H9 (cell line): ENCODE measurements at regions not wholly inside any gene's neighbourhood (a gene's known extent, or its start where the extent isn't known, plus 50 kb on each side); places are given as distances from the start of the nearest gene placed in this dataset.

Experiments used
- DNase-seq: peaks from one replicate; pipeline ENCODE4 v3.0.0-alpha.2; 2017
- H2AFZ ChIP-seq: one replicate; pipeline ENCODE4 v1.6.1; 2013; ENCODE audit warnings: mild to moderate bottlenecking, low read length, control low read depth, moderate library complexity
- H2AK5ac ChIP-seq: 2 replicates; pipeline ENCODE4 v1.6.1; 2013; ENCODE audit warnings: low read length, control low read depth, mixed read lengths; ENCODE audit not compliant: insufficient read length
- H2BK120ac ChIP-seq: one replicate; pipeline ENCODE4 v1.6.1; 2013; ENCODE audit warnings: low read depth, mild to moderate bottlenecking, low read length, control low read depth, inconsistent platforms; ENCODE audit not compliant: poor library complexity, severe bottlenecking
- H2BK12ac ChIP-seq: 2 replicates; pipeline ENCODE4 v1.6.1; 2013; ENCODE audit warnings: low read length, control low read depth, mixed read lengths, low read depth; ENCODE audit not compliant: insufficient read length
- H2BK15ac ChIP-seq: 2 replicates; pipeline ENCODE4 v1.6.1; 2013; ENCODE audit warnings: low read depth, low read length, control low read depth
- H2BK20ac ChIP-seq: one replicate; pipeline ENCODE4 v1.6.1; 2013; ENCODE audit warnings: low read depth, mild to moderate bottlenecking, low read length, control low read depth, inconsistent platforms; ENCODE audit not compliant: poor library complexity, severe bottlenecking
- H2BK5ac ChIP-seq: 2 replicates; pipeline ENCODE4 v1.6.1; 2013; ENCODE audit warnings: low read length, control low read depth, mixed read lengths; ENCODE audit not compliant: insufficient read length
- H3K14ac ChIP-seq: 2 replicates; pipeline ENCODE4 v1.6.1; 2013; ENCODE audit warnings: low read length, control low read depth; ENCODE audit not compliant: insufficient read depth
- H3K18ac ChIP-seq: 2 replicates; pipeline ENCODE4 v1.6.1; 2013; ENCODE audit warnings: low read depth, mild to moderate bottlenecking, mixed read lengths, low read length, control low read depth; ENCODE audit not compliant: insufficient read length
- H3K23ac ChIP-seq: 2 replicates; pipeline ENCODE4 v1.6.1; 2013; ENCODE audit warnings: low read length, control low read depth, mixed read lengths, low read depth; ENCODE audit not compliant: insufficient read length
- H3K23me2 ChIP-seq: 2 replicates; pipeline ENCODE4 v1.6.1; 2013; ENCODE audit warnings: low read depth, mild to moderate bottlenecking, mixed read lengths, low read length, control low read depth; ENCODE audit not compliant: insufficient read length, poor library complexity, severe bottlenecking
- H3K27ac ChIP-seq: 2 replicates; pipeline ENCODE4 v1.5.1; 2013; ENCODE audit warnings: low read length, control low read depth, mixed read lengths, low read depth; ENCODE audit not compliant: insufficient read length
- H3K27me3 ChIP-seq: 2 replicates; pipeline ENCODE4 v1.6.1; 2013; ENCODE audit warnings: low read length, control low read depth, inconsistent platforms; ENCODE audit not compliant: insufficient read depth
- H3K4ac ChIP-seq: 2 replicates; pipeline ENCODE4 v1.6.1; 2013; ENCODE audit warnings: low read depth, mild to moderate bottlenecking, control low read depth, inconsistent platforms, low read length, moderate library complexity
- H3K4me1 ChIP-seq: 2 replicates; pipeline ENCODE4 v1.6.1; 2013; ENCODE audit warnings: low read length, control low read depth, inconsistent platforms; ENCODE audit not compliant: insufficient read depth
- H3K4me2 ChIP-seq: 2 replicates; pipeline ENCODE4 v1.6.1; 2013; ENCODE audit warnings: low read length, control low read depth, mixed read lengths; ENCODE audit not compliant: insufficient read length, insufficient read depth
- H3K56ac ChIP-seq: 2 replicates; pipeline ENCODE4 v1.6.1; 2013; ENCODE audit warnings: low read depth, mild to moderate bottlenecking, mixed read lengths, low read length, control low read depth; ENCODE audit not compliant: insufficient read length
- H3K79me1 ChIP-seq: 2 replicates; pipeline ENCODE4 v1.6.1; 2013; ENCODE audit warnings: low read depth, mild to moderate bottlenecking, moderate library complexity, low read length, control low read depth, inconsistent platforms; ENCODE audit not compliant: insufficient read depth, poor library complexity, severe bottlenecking
- H3K79me2 ChIP-seq: 2 replicates; pipeline ENCODE4 v1.6.1; 2013; ENCODE audit warnings: low read length, control low read depth, inconsistent platforms; ENCODE audit not compliant: insufficient read depth
- H3K9ac ChIP-seq: 2 replicates; pipeline ENCODE4 v1.6.1; 2013; ENCODE audit warnings: low read length, control low read depth, mixed read lengths; ENCODE audit not compliant: insufficient read length; ENCODE audit errors: extremely low read depth
- H3K9me3 ChIP-seq: one replicate; pipeline ENCODE4 v1.6.1; 2013; ENCODE audit warnings: low read depth, low read length, inconsistent platforms; ENCODE audit not compliant: control insufficient read depth
- H3T11ph ChIP-seq: one replicate; pipeline ENCODE4 v1.6.1; 2013; ENCODE audit warnings: mild to moderate bottlenecking, low read length, control low read depth, inconsistent platforms
- H4K20me1 ChIP-seq: one replicate; pipeline ENCODE4 v1.6.1; 2013; ENCODE audit not compliant: control insufficient read depth, insufficient read length, insufficient read depth
- H4K5ac ChIP-seq: 2 replicates; pipeline ENCODE4 v1.6.1; 2013; ENCODE audit warnings: low read depth, mild to moderate bottlenecking, mixed read lengths, low read length, control low read depth; ENCODE audit not compliant: insufficient read length
- H4K8ac ChIP-seq: replicated peaks from 2 replicates; pipeline ENCODE4 v1.6.1; 2013; ENCODE audit warnings: low read length, control low read depth, mixed read lengths, low read depth; ENCODE audit not compliant: insufficient read length
- H4K91ac ChIP-seq: 2 replicates; pipeline ENCODE4 v1.6.1; 2013; ENCODE audit warnings: low read depth, mild to moderate bottlenecking, moderate library complexity, mixed read lengths, low read length, control low read depth; ENCODE audit not compliant: insufficient read length
- H3K27ac Mint-ChIP-seq, 3 experiments: 2 replicates in 2 of 3; 3 replicates in 1 of 3; pipeline ENCODE4 v1.8.0; 2020 to 2021; ENCODE audit warnings: mixed read lengths in 3 of 3, mild to moderate bottlenecking in 1 of 3, moderate library complexity in 1 of 3
- H3K27me3 Mint-ChIP-seq: 2 replicates; pipeline ENCODE4 v1.8.0; 2021; ENCODE audit warnings: low read depth, mild to moderate bottlenecking, moderate library complexity, mixed read lengths
- H3K36me3 Mint-ChIP-seq, 3 experiments: 2 replicates in 2 of 3; 3 replicates in 1 of 3; pipeline ENCODE4 v1.8.0; 2020 to 2021; ENCODE audit warnings: low read depth in 3 of 3, mixed read lengths in 3 of 3; ENCODE audit not compliant: insufficient read depth in 1 of 3
- H3K4me1 Mint-ChIP-seq, 2 experiments: 2 replicates each; pipeline ENCODE4 v1.8.0; 2020; ENCODE audit warnings: mixed read lengths in 2 of 2
- H3K4me3 Mint-ChIP-seq, 2 experiments: 2 replicates in 1 of 2; 3 replicates in 1 of 2; pipeline ENCODE4 v1.8.0; 2020 to 2021; ENCODE audit warnings: mild to moderate bottlenecking in 2 of 2, mixed read lengths in 2 of 2, moderate library complexity in 1 of 2
- H3K9me3 Mint-ChIP-seq, 2 experiments: 2 replicates in 1 of 2; 3 replicates in 1 of 2; pipeline ENCODE4 v1.8.0; 2020; ENCODE audit warnings: mild to moderate bottlenecking in 2 of 2, mixed read lengths in 2 of 2, moderate library complexity in 1 of 2
- CTCF ChIP-seq: fragments of 200-600 bp; sonication (generic); conservative IDR thresholded peaks from 3 replicates; pipeline ENCODE4 v1.8.0; 2021; ENCODE audit warnings: antibody characterized with exemption, mild to moderate bottlenecking
- WGBS: extraction: QIAGEN DNeasy Blood & Tissue Kit; methylation state at CpG from one replicate; pipeline ENCODE4 v1.1.7; 2013; ENCODE audit warnings: missing lambda C conversion rate, low lambda C conversion rate, mixed read lengths; ENCODE audit not compliant: insufficient read length; ENCODE audit errors: extremely low coverage; 5-methylcytosine and 5-hydroxymethylcytosine counted together

- Mint-ChIP-seq H3K4me1 (peaks cover 53 to 54% of the 10 kb centered on the region in 2 experiments), H3K27ac (no peak overlapping the region), H3K36me3 (no peaks in the 10 kb centered on the region), H3K4me3 (no peak overlapping the region), H3K9me3 (no peaks in the 10 kb centered on the region; a peak in 1 of 5 replicates), H3K27me3 (no peaks in the 10 kb centered on the region)
- Histone ChIP-seq H4K8ac (no peak overlapping the region), H3K79me2 (no peaks in the 10 kb centered on the region), H3K23me2 (no peaks in the 10 kb centered on the region), H3K4ac (no peak overlapping the region), H4K5ac (no peak overlapping the region), H3K14ac (no peak overlapping the region), H2BK120ac (no peak overlapping the region), H2AK5ac (no peak overlapping the region), H3K4me2 (no peak overlapping the region), H3K56ac (no peak overlapping the region), H3K27me3 (no peaks in the 10 kb centered on the region), H2AFZ (no peak overlapping the region), H3K18ac (no peak overlapping the region), H4K91ac (no peak overlapping the region), H2BK15ac (no peak overlapping the region), H3K79me1 (no peaks in the 10 kb centered on the region), H4K20me1 (no peaks in the 10 kb centered on the region), H2BK5ac (no peak overlapping the region), H2BK12ac (no peak overlapping the region), H3K9me3 (no peaks in the 10 kb centered on the region), H2BK20ac (no peak overlapping the region), H3T11ph (no peak overlapping the region), H3K27ac (no peak overlapping the region), H3K23ac (no peak overlapping the region), H3K9ac (no peak overlapping the region), H3K4me1 (peaks cover 4% of the 10 kb centered on the region; the same call in 1 of the 2 replicates)
- TF ChIP-seq CTCF, result no peak
- no CpG with 5 or more reads among the region's 2 CpGs for WGBS
- DNase-seq, result no peak
Measured at GRCh38 chr1:81554108-81554507, 246.6 kb upstream of the ADGRL2 start.
